Endodermal cell (in vitro differentiated cells): ENCODE measurements at regions not wholly inside any gene's neighbourhood (a gene's known extent, or its start where the extent isn't known, plus 50 kb on each side); places are given as distances from the start of the nearest gene placed in this dataset.

Experiments used
- DNase-seq: peaks from one replicate; pipeline ENCODE4 v3.0.0-alpha.2; 2017
- H3K27ac ChIP-seq: 2 replicates; pipeline ENCODE4 v1.5.1; 2013; ENCODE audit warnings: mild to moderate bottlenecking, low read depth, low read length, moderate library complexity
- H3K27me3 ChIP-seq: 2 replicates; pipeline ENCODE4 v1.6.1; 2013; ENCODE audit warnings: mild to moderate bottlenecking, low read length, moderate library complexity; ENCODE audit not compliant: insufficient read depth, control insufficient read depth, poor library complexity, severe bottlenecking
- H3K36me3 ChIP-seq: 2 replicates; pipeline ENCODE4 v1.7.0; 2013; ENCODE audit warnings: mild to moderate bottlenecking, low read length, moderate library complexity; ENCODE audit not compliant: control insufficient read depth, insufficient read depth
- H3K4me1 ChIP-seq: one replicate; pipeline ENCODE4 v1.7.0; 2013; ENCODE audit warnings: low read length; ENCODE audit not compliant: control insufficient read depth, insufficient read depth
- H3K4me3 ChIP-seq: 2 replicates; pipeline ENCODE4 v1.5.1; 2013; ENCODE audit warnings: mild to moderate bottlenecking, low read length, moderate library complexity
- H3K9ac ChIP-seq: 2 replicates; pipeline ENCODE4 v1.6.1; 2013; ENCODE audit warnings: mild to moderate bottlenecking, low read length, moderate library complexity; ENCODE audit not compliant: poor library complexity, severe bottlenecking; ENCODE audit errors: extremely low read depth
- H3K9me3 ChIP-seq: 2 replicates; pipeline ENCODE4 v1.6.1; 2013; ENCODE audit warnings: mild to moderate bottlenecking, low read length, moderate library complexity; ENCODE audit not compliant: control insufficient read depth
- H3K27ac Mint-ChIP-seq: 2 replicates; pipeline ENCODE4 v1.8.0; 2020; ENCODE audit warnings: mixed read lengths
- H3K27me3 Mint-ChIP-seq: 2 replicates; pipeline ENCODE4 v1.8.0; 2021; ENCODE audit warnings: mild to moderate bottlenecking, mixed read lengths; ENCODE audit not compliant: insufficient read depth
- H3K36me3 Mint-ChIP-seq: 2 replicates; pipeline ENCODE4 v1.8.0; 2020; ENCODE audit warnings: low read depth, mixed read lengths
- H3K4me1 Mint-ChIP-seq: 2 replicates; pipeline ENCODE4 v1.8.0; 2020; ENCODE audit warnings: mixed read lengths
- H3K4me3 Mint-ChIP-seq: 2 replicates; pipeline ENCODE4 v1.8.0; 2020; ENCODE audit warnings: mild to moderate bottlenecking, moderate library complexity, mixed read lengths
- H3K9me3 Mint-ChIP-seq: 2 replicates; pipeline ENCODE4 v1.8.0; 2020; ENCODE audit warnings: mild to moderate bottlenecking, mixed read lengths
- WGBS, 2 experiments: methylation state at CpG; one replicate each; pipeline versions ENCODE4 v1.1.5 to v1.1.7; 2013; ENCODE audit warnings: missing lambda C conversion rate in 2 of 2, mixed read lengths in 1 of 2; ENCODE audit not compliant: insufficient coverage in 1 of 2, insufficient read length in 1 of 2; 5-methylcytosine and 5-hydroxymethylcytosine counted together
- TF ChIP-seq, protein P1 (sequence below): fragments of 200-600 bp; sonication (generic); conservative IDR thresholded peaks from 2 replicates; pipeline ENCODE4 v1.5.0; 2021; ENCODE audit warnings: antibody characterized with exemption, mild to moderate bottlenecking

DNA sequence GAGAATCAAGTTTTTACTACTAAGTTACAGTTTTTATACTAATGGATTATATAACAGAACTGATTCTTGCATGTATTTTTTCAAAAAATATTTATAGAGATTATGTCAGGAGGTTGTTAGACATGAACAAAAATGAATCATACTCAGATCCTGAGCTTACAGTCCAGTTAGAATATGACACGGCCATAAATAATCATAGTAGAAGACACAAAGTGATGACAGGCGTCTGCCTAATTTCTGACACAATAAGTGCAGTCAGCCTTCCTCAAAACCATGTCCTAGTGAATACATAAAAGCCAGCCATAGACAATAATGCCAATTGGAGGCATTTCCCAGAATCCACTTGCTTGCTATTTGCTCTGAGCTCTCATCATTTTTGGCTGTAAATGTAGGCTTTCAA is 81.7 kb upstream of the POU1F1 start:
- H3K27ac Mint-ChIP-seq: no peak overlapping the region
- peaks cover 4% of the 10 kb centered on the region for H3K4me1 Mint-ChIP-seq
- Histone ChIP-seq H3K27ac (no peak overlapping the region), H3K36me3 (no peaks in the 10 kb centered on the region), H3K9me3 (no peaks in the 10 kb centered on the region), H3K4me3 (no peak overlapping the region), H3K4me1 (no peaks in the 10 kb centered on the region), H3K9ac (no peak overlapping the region), H3K27me3 (peaks cover 6% of the 10 kb centered on the region)
- no peaks in the 10 kb centered on the region for H3K27me3 Mint-ChIP-seq
- 86 to 100% methylated on average over 1 to 2 of the region's 2 CpGs for WGBS, 2 experiments
- no peak overlapping the region for H3K4me3 Mint-ChIP-seq
- H3K9me3 Mint-ChIP-seq: no peaks in the 10 kb centered on the region
- DNase-seq: no peak
- H3K36me3 Mint-ChIP-seq: no peaks in the 10 kb centered on the region
- TF ChIP-seq, protein P1, sequence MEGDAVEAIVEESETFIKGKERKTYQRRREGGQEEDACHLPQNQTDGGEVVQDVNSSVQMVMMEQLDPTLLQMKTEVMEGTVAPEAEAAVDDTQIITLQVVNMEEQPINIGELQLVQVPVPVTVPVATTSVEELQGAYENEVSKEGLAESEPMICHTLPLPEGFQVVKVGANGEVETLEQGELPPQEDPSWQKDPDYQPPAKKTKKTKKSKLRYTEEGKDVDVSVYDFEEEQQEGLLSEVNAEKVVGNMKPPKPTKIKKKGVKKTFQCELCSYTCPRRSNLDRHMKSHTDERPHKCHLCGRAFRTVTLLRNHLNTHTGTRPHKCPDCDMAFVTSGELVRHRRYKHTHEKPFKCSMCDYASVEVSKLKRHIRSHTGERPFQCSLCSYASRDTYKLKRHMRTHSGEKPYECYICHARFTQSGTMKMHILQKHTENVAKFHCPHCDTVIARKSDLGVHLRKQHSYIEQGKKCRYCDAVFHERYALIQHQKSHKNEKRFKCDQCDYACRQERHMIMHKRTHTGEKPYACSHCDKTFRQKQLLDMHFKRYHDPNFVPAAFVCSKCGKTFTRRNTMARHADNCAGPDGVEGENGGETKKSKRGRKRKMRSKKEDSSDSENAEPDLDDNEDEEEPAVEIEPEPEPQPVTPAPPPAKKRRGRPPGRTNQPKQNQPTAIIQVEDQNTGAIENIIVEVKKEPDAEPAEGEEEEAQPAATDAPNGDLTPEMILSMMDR: no peak

DNA sequence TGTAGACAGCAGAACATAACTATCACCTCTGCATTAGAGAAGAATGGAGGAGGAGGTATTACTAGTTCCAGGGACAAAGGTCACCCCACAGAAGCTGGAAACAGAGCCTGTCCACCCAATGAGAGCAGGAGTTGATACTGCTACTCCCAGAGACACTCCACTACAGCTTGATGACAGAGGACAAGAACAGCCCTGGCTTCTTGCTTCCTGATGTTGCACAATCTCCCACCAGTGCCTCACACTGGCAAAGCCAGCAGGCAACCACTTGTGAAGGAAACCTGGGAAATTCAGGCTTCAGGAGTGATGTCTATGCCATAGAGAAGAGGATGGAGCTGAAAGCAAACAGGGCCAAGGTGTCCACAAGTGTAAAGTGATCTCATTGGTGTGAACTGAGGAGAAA is 78.0 kb upstream of the POU1F1 start:
- TF ChIP-seq, protein P1: no peak
- no peaks in the 10 kb centered on the region for H3K36me3 ChIP-seq
- no peaks in the 10 kb centered on the region for H3K36me3 Mint-ChIP-seq
- no peak overlapping the region for H3K9ac ChIP-seq
- H3K4me3 ChIP-seq: no peak overlapping the region
- no peaks in the 10 kb centered on the region for H3K9me3 Mint-ChIP-seq
- no peaks in the 10 kb centered on the region for H3K4me1 ChIP-seq
- H3K4me1 Mint-ChIP-seq: peaks cover 14% of the 10 kb centered on the region
- no peak overlapping the region for H3K4me3 Mint-ChIP-seq
- no peaks in the 10 kb centered on the region for H3K9me3 ChIP-seq
- H3K27ac ChIP-seq: no peak overlapping the region
- DNase-seq: no peak
- H3K27ac Mint-ChIP-seq: no peak overlapping the region
- H3K27me3 ChIP-seq: no peaks in the 10 kb centered on the region
- no peaks in the 10 kb centered on the region for H3K27me3 Mint-ChIP-seq

DNA sequence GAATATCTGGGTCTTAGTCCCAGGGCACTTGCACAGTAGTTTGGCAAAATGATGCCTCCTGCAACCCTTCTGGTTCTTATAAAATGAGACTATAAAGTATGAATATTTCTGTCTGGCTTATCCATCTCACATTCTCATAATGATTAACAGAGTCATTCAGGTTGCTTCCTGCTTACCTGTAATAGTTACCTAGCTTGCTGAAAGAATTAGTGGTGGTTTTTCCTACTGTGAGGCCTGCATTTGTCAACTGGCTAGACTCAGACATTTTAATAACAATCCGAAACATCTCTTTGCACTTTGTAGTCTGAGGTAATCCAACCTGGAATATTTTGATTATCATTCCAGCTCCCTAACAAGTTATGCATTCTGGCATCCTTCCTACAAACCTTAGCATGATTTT is 75.6 kb upstream of the POU1F1 start:
- Mint-ChIP-seq H3K27ac (no peak overlapping the region), H3K4me3 (no peak overlapping the region), H3K27me3 (no peaks in the 10 kb centered on the region), H3K36me3 (no peaks in the 10 kb centered on the region), H3K9me3 (no peaks in the 10 kb centered on the region), H3K4me1 (peaks cover 14% of the 10 kb centered on the region)
- Histone ChIP-seq H3K27me3 (no peaks in the 10 kb centered on the region), H3K4me3 (no peak overlapping the region), H3K27ac (no peak overlapping the region), H3K9ac (no peak overlapping the region), H3K4me1 (no peaks in the 10 kb centered on the region), H3K9me3 (no peaks in the 10 kb centered on the region), H3K36me3 (no peaks in the 10 kb centered on the region)
- TF ChIP-seq, protein P1: no peak
- WGBS, 2 experiments: 79 to 93% methylated on average over 1 of the region's 1 CpG
- DNase-seq: no peak
